GM21737 (cell line): ENCODE measurements at regions not wholly inside any gene's neighbourhood (a gene's known extent, or its start where the extent isn't known, plus 50 kb on each side); places are given as distances from the start of the nearest gene placed in this dataset.

Experiments used
- ATAC-seq: cut with Tn5 transposase; IDR thresholded peaks from one replicate; pipeline ENCODE4 v1.9.1; 2021; ENCODE audit warnings: mild to moderate bottlenecking, moderate library complexity; ENCODE audit not compliant: unreplicated experiment

DNA sequence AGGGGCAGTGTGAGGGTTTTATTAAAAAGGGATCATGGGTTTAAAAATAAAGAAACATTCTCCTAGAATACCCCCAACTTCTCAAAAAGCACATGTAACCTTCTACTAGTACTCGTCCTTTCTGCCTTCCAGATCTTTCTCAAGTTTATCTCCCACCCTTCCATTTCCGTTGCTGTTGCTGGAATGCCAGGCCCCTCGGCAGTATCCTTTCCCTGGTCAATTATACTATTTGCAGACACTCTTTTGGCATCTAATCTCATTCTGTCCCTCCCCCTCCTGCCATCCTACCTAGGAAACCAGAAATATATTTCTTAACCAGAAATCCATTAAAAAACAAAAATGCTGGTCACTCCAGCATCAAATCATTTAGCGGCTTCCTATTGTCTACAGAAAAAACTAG is 198.2 kb upstream of the ATP2B1 start:
- no peak for ATAC-seq

GRCh38 chr12:89906178-89906577 is 197.5 kb upstream of the ATP2B1 start:
- ATAC-seq = no peak

DNA sequence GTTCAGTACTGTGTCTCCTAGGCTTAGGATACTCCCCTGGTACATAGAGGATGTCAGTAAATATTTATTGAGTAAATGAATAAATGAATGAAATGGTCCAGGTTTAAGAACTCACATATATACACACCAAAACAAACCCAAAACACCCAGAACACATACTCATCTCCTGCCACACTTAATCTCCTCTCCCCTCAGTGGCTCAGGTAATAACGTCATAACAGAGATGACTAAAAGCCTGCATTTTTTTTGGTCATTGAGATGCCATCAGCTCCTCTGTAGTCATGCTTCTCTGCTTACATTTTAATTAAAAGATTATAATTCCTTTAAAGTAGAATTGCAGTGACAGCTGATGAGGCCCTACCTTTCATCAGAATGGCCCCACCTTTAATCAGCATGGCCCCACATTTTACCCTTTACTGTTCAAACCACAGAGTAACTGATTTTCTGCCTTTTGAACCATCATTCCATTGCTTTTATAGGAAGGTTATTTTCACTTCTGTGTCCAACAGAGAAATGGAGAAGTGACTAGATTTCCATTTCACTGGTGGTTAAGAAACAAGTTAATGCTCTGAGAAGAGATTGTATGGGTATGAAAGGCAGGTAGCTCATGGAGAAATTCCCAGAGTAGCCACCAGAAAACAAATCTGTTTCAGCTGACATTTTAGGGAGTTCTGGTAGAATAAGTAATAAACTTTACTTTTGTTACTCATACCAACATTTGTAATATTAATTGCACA is 193.4 kb upstream of the ATP2B1 start:
- no peak for ATAC-seq

GRCh38 chr12:89901319-89901718 is 192.7 kb upstream of the ATP2B1 start:
- no peak for ATAC-seq

DNA sequence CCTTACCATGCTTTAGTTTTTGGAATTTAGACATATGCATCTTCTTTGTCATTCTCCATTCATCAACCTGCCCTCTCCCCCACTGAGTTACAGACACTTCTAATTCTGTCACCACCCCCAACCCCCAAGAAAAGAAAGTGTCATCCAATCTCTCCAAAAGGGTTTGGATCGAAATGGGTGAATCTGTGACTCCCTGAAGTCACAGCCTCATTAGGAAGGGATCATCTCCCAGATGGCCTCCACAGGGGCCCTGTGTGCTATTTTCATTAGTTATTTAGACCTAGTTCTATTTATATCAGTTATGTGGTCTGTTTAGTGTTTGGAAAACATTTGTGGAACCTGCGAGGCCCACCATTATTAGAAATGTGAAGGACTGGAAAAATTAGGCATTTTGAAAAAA is 191.0 kb upstream of the ATP2B1 start:
- no peak for ATAC-seq

DNA sequence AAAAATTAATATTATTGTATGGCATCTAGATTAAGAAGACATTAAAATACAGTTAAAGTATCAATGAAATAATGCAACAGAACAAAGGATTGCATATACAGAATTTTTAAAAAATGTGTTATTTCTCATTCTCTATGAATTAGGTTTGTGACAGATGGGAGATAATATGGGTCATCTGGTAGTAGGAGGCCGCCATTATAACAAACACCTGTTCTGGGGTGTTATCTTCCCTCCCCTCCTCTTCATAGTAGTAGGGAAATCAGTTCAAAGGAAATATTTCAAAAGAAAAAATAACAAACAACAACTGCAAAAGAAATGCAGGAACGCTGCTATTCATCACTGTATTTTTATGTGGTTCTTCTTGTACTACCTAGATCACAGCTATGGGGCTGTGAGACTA is 187.0 kb upstream of the ATP2B1 start:
- no peak for ATAC-seq

- ATAC-seq = no peak
These were observed 186.5 kb upstream of the ATP2B1 start for GRCh38 chr12:89895101-89895500.

- ATAC-seq = no peak
These were observed 185.5 kb upstream of the ATP2B1 start for GRCh38 chr12:89893972-89894706.

GRCh38 chr12:89892436-89892835 is 183.8 kb upstream of the ATP2B1 start:
- no peak for ATAC-seq

DNA sequence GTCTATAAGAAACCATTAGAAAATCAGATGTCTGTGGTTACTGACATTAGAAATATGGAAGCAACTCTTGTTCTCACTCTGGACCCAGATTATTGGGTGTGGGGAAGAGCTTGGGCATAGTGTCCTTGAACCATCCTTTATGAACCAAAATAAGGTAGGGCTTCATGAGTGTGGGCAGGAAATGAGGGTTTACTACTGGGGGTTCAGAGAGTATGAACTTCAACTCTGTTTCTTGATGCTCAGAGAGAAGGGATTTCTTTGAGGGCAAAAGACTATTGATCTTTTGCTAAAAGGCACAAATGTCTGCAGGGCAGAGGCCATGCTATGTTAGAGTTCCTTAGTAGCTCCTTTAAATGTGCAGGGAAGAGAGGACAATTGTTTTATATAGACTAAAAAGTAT is 183.3 kb upstream of the ATP2B1 start:
- ATAC-seq = no peak

DNA sequence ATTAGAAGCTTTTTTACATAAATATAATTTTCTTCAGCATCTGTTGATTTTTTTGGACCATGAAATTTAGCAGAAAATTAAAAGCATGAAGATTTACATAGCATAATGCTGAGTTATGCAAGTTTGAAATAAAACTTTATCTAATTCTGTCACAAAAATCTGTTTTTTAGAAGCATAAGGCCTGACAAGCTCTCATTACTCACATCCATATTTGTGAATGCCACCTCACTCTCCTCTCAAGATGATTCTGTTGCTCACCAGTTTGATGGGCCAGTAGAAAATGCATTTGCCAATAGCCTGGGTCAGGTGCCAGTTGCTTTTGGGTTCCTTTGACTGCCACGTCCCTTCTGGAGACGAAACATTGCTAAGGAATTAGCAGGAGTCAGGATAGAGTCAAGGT is 181.5 kb upstream of the ATP2B1 start:
- ATAC-seq = no peak

GRCh38 chr12:89889062-89889461 is 180.4 kb upstream of the ATP2B1 start:
- no peak for ATAC-seq

- no peak for ATAC-seq
These were observed 176.3 kb upstream of the ATP2B1 start for GRCh38 chr12:89884952-89885351.

GRCh38 chr12:89884416-89884898 is 175.8 kb upstream of the ATP2B1 start:
- no peak for ATAC-seq

DNA sequence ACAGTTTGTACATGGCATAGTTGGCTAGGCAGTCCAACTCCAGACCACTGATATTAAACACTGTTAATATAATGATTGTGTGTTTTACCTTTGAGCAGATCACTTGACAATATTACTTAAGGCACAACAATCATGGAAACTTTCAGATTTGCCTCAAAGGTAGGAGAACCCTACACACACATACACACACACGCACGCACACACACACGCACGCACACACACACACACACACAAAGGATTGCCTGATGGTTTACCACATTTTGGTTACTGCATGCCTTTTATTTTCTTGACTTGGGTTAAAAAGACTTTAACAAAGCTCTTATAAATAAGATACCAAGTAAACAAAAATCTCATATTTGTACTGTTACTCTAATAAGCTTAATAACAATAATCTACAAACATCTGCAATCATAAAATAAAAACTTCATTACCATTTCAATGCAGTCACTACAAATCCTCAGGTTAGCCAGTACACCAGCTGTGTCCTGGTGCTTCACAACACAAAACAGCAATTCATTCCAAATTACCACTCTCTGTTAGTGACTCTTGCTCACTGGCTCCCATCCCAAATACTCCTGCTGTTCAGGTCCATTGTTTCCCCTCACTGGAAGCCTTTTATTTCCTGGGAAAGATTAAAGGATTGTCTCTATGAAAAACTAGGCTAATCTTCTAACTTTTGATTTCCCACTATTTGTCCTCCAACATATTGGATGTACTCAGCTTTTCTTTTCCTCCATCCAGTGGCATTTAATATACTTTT is 175.2 kb upstream of the ATP2B1 start:
- no peak for ATAC-seq

DNA sequence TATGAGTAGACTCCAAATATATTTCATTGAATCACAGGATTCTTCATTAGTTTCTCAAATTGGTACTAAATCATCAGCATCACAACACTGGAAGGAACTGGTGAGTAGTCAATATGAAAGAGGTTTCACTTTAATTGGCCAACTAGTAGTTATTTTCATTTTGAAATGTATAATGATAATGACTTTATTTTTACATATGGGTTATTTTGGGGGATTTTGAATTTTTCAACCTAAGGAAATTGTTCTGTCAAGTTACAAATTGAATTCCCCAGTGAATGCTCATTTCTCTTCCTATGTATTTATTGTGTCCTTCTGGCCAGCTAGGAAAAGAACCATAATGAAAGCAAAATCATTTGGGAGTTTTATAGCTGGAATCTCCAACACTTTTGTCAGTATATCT is 174.2 kb upstream of the ATP2B1 start:
- no peak for ATAC-seq

GRCh38 chr12:89882050-89882449 is 173.4 kb upstream of the ATP2B1 start:
- ATAC-seq = peak; percentile 37

DNA sequence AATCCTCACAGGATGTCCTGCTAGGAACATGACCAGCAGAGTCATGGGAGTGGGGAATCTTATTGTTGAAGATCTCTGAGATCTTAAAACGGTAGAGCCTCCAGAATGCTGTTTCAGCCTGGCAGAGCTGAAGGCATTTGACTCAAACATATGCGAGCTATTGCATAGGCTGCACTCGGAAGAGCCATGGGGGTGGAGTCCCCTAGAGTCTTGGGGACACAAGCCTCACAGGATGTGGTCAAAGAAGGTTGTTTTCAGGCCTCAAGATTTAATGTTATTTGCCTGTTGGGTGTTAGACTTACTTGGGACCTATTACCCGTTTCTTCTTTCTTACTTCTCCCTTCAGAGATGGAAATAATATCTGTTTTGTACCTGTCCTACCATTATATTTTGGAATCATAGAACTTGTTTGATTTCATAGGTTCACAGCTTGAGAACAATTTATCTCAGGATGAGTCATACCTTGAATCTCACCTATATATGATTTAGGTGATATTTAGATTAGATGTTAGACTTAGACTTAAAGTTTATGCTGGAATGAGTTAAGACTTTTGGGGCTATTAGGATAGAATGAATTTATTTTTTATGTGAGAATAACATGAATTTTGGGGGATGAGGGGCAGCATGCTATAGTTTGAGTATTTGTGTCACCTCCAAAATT is 172.2 kb upstream of the ATP2B1 start:
- ATAC-seq = peak; percentile 95

GRCh38 chr12:89879766-89880165 is 171.1 kb upstream of the ATP2B1 start:
- no peak for ATAC-seq

- no peak for ATAC-seq
These were observed 170.3 kb upstream of the ATP2B1 start for GRCh38 chr12:89878950-89879349.

- no peak for ATAC-seq
These were observed 169.7 kb upstream of the ATP2B1 start for GRCh38 chr12:89878327-89878726.
